Dermis blood vessel endothelial cell (primary cell): ENCODE measurements at regions not wholly inside any gene's neighbourhood (a gene's known extent, or its start where the extent isn't known, plus 50 kb on each side); places are given as distances from the start of the nearest gene placed in this dataset.
"Not testable (repeated sequence)": the region's sequence is repeated elsewhere in the genome, so short reads cannot be mapped to it uniquely, and the experiment has no call there.

Source experiments
- DNase-seq: peaks from one replicate; pipeline ENCODE4 v3.0.0; 2010

GRCh38 chr11:81246941-81247340 lies 1486.7 kb downstream of the FAM181B start:
- DNase-seq: no peak

DNA sequence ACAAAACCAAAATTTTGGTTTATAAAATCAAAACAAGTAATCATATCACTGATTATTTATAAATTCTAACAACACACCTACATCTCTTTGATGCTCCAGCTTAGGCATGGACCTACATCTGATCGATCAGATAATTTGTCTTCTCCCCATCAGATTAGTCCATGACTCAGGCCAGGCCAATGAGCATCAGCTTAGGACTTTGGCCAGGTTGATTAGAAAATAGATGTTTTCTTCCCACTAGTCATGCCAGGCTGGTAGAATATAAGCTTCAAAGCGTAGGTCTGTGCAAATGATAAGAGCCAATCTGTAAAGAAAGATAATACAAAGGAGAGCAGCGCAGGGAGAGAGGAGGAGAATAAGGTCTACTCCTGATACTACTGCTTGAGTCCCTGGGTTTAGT lies 1487.9 kb downstream of the FAM181B start:
- no peak for DNase-seq

DNA sequence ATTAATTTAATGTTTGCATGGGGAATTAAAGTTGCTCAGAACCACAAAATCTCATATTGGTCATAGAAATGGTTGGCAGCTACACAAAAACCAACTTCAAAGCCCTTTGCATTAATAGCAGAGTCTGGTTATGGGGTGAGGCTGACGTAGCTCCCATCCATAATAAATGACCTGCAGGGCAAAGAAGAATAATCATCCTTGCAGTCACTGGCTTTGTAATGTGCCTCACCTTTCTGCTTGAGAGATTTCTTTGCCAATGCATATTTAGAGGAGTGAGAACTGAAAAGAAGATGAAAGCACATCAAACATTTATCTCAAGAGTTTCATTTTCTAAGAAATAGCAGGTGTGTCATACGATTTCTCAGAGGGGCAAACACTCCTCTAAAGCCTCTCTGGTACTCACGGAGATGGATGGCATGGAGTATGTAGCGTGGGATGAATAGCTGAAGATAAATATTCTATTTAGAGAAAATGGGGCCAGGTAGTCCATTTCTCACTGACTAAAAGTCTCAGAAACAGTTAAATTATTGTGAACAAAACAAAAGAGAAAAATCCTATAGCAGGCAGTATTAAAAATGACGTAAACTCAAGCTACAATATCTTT lies 1491.9 kb downstream of the FAM181B start:
- no peak for DNase-seq

- no peak for DNase-seq
Observed at GRCh38 chr11:81237139-81237538, 1496.5 kb downstream of the FAM181B start.

GRCh38 chr11:81227409-81227808 lies 1506.3 kb downstream of the FAM181B start:
- DNase-seq: not testable (repeated sequence)

DNA sequence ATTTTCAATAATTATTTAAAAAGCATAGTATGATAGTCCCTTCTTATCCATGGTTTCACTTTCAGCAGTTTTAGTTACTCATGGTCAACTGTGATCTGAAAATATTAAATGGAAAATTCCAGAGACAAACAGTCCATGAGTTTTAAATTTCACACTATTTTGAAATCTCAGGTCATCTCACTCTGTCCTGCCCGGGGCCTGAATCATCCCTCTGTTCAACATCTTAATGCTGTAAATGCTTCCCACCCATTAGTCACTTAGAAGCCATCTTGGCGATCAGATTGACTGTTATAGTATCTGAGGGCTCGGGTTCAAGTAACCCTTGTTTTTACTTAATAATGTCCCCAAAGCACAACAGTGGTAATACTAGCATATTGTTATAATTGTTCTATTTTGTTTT lies 1509.3 kb downstream of the FAM181B start:
- DNase-seq: no peak

GRCh38 chr11:81222491-81222890 lies 1511.2 kb downstream of the FAM181B start:
- no peak for DNase-seq

DNA sequence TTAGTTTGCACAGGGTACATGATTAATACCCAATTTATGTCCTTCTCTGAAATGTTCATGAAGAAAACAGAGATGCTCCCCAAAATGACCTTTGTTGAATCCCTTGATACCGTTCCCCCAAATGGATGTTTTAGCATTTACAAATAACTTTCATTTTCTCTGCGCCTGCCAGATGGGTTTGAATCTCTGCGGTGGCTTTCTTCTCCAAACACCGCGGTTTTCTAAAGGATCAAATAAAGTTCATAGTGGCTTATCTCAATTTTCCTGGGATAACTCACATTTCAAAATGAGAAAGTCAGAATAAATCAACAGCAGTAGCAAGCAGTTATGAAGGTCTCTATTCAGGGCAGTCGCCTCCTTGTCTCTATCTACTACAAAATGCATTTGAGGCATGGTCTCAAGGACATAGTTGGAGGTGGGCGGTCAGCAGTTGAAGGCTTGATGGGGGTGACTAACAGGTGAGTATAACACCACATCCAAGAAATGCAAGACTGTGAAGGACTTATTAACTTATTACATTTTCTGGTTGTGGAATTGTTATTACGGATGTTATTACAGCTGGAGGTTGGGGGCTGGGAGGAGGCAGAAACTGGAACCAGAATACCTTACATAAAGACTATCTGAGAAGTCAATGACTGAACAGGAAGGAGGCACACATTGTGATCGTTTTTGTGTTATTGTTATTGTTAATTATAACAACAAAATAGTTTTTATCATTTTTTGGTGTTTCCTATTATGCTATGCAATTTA lies 1513.3 kb downstream of the FAM181B start:
- no peak for DNase-seq

- no peak for DNase-seq
Observed at GRCh38 chr11:81219661-81220060, 1514.0 kb downstream of the FAM181B start.

DNA sequence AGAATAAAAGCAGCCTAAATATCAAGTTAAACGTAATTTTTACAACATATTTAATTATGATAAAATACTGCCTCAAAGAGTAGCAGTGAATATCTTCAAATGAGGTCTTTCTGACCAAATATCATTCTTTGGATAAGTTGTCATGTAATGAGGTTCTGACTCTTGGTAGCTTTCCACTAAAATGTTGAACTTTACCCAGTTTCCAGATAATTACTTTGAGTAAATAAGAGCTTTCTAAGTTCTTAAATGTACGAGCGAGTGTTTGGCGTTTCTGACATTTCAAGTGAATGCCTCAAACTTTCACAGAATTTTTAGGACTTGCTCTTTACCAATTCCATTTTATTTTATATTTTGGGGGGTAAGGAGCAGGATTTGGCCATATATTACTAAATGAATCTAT lies 1515.2 kb downstream of the FAM181B start:
- no peak for DNase-seq

DNA sequence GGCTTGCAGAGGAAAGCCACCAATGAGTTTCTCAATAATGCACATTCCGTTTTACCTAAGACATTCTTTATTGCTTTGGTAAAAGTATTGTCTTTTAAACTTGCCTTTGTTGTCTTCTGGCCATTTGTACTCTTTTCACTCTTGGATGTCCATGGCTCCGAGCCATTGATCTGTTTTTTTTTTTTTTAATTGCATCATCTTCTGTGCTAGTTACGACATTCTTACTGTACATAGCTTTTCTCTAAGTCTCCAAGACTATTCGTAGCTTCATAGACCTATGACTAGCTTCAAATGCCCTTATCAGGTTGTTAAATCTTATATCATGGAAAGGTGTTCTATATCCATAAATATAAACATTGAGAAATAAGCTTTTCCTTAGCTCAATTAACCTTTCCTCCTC lies 1522.6 kb downstream of the FAM181B start:
- no peak for DNase-seq

- DNase-seq: no peak
Observed at GRCh38 chr11:81207421-81208054, 1526.1 kb downstream of the FAM181B start.

DNA sequence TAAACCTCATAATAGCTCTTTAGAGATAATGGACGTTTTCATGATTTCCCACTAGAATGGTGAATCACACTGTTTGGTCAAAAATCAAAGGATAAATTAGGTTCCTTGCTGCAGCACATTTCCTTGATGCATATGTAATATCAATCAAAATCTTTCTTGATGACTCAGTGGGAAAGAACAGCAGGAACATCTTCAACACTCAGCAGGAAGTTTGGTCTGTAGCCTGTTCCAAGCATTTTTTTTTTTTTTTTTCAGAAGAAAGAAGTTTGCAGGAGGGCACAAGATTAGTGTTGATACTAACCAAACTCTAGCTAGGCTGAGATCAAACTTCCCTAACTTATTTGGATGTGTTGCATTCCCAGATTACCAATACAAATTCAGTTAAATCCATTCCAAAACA lies 1529.8 kb downstream of the FAM181B start:
- DNase-seq: no peak

DNA sequence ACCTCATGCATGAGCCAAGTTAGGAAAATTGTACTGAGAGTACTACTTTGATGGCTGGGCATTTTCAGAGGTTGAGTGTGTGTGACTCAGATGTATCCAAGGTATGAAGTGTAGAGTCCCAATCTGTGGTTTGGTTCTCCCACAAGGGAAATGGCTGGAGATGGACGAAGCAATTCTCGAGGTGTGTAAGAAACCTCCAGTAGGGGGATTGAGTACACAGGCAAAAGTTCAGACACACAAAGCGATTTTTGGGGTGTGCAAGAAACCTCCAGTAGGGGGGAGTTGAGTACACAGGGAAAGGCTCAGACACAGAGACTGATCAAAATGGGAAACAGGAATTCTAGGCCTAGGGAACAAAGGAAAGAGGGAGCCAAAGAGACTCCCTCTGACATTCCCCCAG lies 1536.3 kb downstream of the FAM181B start:
- no peak for DNase-seq

GRCh38 chr11:81192516-81192915 lies 1541.1 kb downstream of the FAM181B start:
- DNase-seq: no peak

DNA sequence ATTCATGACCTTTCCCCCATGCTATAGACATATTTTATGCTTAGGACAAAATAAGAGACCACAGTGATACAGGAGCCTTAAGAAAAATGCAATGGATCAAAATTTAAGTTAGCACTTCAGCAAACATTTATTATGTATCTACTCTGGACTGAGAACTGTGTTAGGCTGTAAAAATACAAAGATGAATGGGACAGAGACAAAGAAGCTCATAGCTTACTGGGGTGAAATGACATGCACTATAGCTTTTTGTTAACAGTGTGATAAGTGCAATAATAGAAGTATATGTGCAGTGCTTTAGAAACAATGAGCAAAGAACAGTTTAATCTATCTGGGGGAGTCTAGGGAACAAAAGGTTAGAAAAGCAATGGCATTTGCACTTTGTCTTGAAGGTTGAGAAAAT lies 1543.1 kb downstream of the FAM181B start:
- DNase-seq: no peak

GRCh38 chr11:81187033-81187432 lies 1546.6 kb downstream of the FAM181B start:
- DNase-seq: not testable (repeated sequence)

- DNase-seq: no peak
Observed at GRCh38 chr11:81174646-81175330, 1558.9 kb downstream of the FAM181B start.

DNA sequence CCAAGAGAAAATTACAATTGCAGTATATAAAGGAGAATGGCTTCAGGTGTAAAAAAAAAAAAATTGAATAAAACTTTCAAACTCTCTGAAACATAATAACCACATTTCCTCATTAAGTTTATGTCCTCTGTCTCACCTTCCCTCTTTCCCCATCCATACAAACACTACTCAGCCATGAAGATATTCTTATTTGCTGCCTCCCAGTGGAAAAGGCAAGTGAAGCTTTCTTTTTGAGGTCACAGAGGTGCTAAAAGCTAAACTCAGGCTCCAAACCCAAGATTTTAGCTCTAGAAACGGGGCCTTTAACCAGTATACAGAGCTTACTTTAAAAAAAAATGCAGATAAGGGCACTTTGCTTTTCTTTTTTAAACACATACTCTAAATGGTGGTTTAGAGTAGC lies 1568.5 kb downstream of the FAM181B start:
- DNase-seq: no peak

DNA sequence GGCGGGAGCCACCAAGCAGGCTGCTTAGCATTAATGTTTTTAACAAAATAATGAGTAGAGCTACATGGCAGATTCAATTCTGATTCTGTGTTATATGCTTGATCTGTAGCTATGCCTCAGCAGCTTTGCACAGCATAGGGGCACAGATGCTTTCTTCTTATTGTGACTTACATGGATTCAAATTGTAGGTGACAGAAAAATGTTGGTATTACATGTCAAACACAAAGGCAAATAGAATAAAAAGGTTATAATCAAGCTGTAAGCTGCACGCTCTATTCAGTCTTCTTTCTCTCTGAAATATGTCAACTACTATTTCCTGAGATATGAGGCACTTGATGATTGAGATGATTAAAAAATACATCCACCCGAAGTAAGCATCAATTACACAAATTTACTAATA lies 1573.8 kb downstream of the FAM181B start:
- DNase-seq: no peak

GRCh38 chr11:81135570-81135969 lies 1598.1 kb downstream of the FAM181B start:
- DNase-seq: no peak

DNA sequence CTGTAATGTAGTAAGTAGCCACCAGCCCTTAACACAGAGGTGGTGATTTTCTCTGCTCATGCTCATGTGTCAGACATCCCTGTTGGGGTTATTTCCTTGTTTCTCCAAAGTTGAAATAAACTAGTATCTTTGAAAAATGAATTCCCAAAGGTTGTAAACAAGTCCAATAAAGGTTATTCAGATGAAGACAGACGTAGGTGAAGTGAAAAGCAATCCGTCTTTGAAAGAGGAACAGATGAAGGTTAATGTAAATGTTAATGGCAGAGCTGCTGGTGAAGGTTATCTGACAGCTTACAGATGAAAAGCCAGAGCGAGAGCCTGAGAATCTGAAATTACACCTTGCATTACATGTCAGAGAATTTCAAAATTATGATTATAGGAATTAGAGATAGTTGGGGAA lies 1604.0 kb downstream of the FAM181B start:
- DNase-seq: no peak

- no peak for DNase-seq
Observed at GRCh38 chr11:81112718-81113117, 1620.9 kb downstream of the FAM181B start.

- DNase-seq: no peak
Observed at GRCh38 chr11:81104051-81104450, 1629.6 kb downstream of the FAM181B start.
